ENCODE measurements at regions not wholly inside any gene's neighbourhood (a gene's known extent, or its start where the extent isn't known, plus 50 kb on each side); places are given as distances from the start of the nearest gene placed in this dataset.

DNA sequence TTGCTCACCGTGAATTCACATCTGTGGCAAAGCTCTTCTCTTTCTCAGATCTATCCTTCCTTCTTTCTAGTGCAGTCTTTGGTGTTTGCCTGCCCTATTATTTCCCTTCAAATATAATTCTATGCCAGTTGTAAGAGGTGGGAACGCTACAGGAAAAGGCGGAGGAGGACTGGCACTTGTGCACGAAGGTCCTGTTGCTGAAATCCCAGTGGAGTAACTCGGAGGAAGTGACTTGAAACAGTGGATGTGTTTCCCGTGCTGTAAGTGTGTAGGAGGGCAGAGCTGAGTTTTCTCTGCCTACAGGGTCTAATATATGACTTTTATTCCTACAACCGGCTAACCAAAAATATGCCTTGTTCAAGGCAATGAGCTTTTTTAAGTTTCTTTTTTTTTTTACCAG, 754.8 kb downstream of the QKI start:
- peaks cover 11% of the 10 kb centered on the region for H3K27me3 Mint-ChIP-seq (ENCODE audit: insufficient read depth, unreplicated experiment)
- H3K36me3 ChIP-seq (ENCODE audit: control insufficient read depth, insufficient read depth, low read length), result no peaks in the 10 kb centered on the region
- ChIA-PET POLR2A (no interaction called here), CTCF (no interaction called here)
- no peak overlapping the region for H3K4me3 ChIP-seq (ENCODE audit: low read depth, low read length)
- no peak overlapping the region for H3K4me3 Mint-ChIP-seq (ENCODE audit: unreplicated experiment)
- H3K36me3 Mint-ChIP-seq (ENCODE audit: insufficient read depth, unreplicated experiment), result no peaks in the 10 kb centered on the region
- H3K27ac Mint-ChIP-seq (ENCODE audit: unreplicated experiment), result no peak overlapping the region
- BruUV-seq (replicated peaks), result no TSS peak
- H3K9me3 Mint-ChIP-seq (ENCODE audit: unreplicated experiment), result no peaks in the 10 kb centered on the region
- intact Hi-C loops (cut with micrococcal nuclease; ENCODE audit: unreplicated experiment), result no loop called here
- no peaks in the 10 kb centered on the region for H3K9me3 ChIP-seq
- no peak for DNase-seq
- no peaks in the 10 kb centered on the region for H3K27me3 ChIP-seq (replicated peaks; ENCODE audit: control insufficient read depth, insufficient read depth, low read length)
- TF ChIP-seq, protein P1, sequence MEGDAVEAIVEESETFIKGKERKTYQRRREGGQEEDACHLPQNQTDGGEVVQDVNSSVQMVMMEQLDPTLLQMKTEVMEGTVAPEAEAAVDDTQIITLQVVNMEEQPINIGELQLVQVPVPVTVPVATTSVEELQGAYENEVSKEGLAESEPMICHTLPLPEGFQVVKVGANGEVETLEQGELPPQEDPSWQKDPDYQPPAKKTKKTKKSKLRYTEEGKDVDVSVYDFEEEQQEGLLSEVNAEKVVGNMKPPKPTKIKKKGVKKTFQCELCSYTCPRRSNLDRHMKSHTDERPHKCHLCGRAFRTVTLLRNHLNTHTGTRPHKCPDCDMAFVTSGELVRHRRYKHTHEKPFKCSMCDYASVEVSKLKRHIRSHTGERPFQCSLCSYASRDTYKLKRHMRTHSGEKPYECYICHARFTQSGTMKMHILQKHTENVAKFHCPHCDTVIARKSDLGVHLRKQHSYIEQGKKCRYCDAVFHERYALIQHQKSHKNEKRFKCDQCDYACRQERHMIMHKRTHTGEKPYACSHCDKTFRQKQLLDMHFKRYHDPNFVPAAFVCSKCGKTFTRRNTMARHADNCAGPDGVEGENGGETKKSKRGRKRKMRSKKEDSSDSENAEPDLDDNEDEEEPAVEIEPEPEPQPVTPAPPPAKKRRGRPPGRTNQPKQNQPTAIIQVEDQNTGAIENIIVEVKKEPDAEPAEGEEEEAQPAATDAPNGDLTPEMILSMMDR (IDR thresholded peaks at IDR 0.05; ENCODE audit: insufficient read depth in 1 of 2, low read depth in 1 of 2, low read length in 1 of 2, severe bottlenecking in 1 of 2, unreplicated experiment in 1 of 2), result no peak
- no peaks in the 10 kb centered on the region for H3K4me1 Mint-ChIP-seq (ENCODE audit: low read depth, unreplicated experiment)
- no peaks in the 10 kb centered on the region for H3K4me1 ChIP-seq

DNA sequence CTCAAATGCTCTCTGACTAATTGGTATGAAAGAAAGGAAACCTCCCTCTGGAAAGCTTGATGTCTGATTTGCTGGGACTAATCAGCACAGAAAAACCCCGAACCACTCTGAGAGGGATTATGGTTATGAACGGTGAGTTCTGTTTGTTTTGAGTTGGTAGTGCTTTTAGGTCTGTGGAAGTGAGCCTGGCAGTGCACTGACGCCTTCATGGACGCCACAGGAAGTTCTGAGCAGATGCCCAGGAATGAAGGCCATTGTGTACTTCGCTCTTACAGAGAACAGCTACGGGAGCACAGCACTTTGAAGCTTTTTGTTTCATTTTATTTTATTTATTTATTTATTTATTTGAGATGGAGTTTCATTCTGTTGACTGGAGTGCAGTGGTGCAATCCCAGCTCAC, 754.1 kb downstream of the QKI start:
- TF ChIP-seq, protein P1 (IDR thresholded peaks at IDR 0.05; ENCODE audit: insufficient read depth in 1 of 2, low read depth in 1 of 2, low read length in 1 of 2, severe bottlenecking in 1 of 2, unreplicated experiment in 1 of 2), result no peak
- no peaks in the 10 kb centered on the region for H3K9me3 ChIP-seq
- no peaks in the 10 kb centered on the region for H3K27me3 ChIP-seq (replicated peaks; ENCODE audit: control insufficient read depth, insufficient read depth, low read length)
- ChIA-PET CTCF (no interaction called here), POLR2A (interaction anchor here (0.6 kb wide), 1 partner anchor 757 kb away, joined by 3 read pairs; no protein-coding TSS in a partner anchor)
- no peak overlapping the region for H3K4me3 ChIP-seq (ENCODE audit: low read depth, low read length)
- no peaks in the 10 kb centered on the region for H3K4me1 ChIP-seq
- no TSS peak for BruUV-seq (replicated peaks)
- Mint-ChIP-seq H3K36me3 (ENCODE audit: insufficient read depth, unreplicated experiment) (no peaks in the 10 kb centered on the region), H3K4me1 (ENCODE audit: low read depth, unreplicated experiment) (no peaks in the 10 kb centered on the region), H3K27me3 (ENCODE audit: insufficient read depth, unreplicated experiment) (peaks cover 9% of the 10 kb centered on the region), H3K4me3 (ENCODE audit: unreplicated experiment) (no peak overlapping the region), H3K27ac (ENCODE audit: unreplicated experiment) (no peak overlapping the region), H3K9me3 (ENCODE audit: unreplicated experiment) (no peaks in the 10 kb centered on the region)
- no peak for DNase-seq
- H3K36me3 ChIP-seq (ENCODE audit: control insufficient read depth, insufficient read depth, low read length), result no peaks in the 10 kb centered on the region
- intact Hi-C loops (cut with micrococcal nuclease; ENCODE audit: unreplicated experiment), result no loop called here

DNA sequence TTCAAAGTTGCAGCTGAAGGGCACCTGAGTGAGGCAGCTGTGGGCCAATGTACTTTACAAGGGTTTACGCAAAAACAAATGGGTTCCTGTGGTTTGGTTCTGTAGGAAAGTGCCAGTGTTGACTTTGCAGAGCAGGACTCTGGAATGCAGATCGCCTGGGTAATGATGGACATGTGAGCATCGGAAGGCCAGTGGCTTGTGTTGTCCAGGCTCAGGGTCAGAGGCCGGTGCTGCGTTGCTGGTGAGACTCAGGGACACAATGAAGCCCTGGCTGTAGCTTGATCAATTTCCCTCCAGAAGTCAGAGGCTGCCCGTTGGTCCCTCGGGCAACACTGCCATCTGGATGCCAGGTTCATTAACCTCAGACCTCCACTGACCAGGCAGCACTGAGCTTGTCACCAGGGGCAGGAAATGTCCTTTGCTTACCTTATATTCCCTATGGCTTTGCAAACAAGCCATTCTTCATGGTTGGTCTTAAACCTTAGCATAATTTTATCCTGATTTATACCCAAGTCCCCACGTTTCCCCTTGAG, 753.4 kb downstream of the QKI start:
- Mint-ChIP-seq H3K4me3 (ENCODE audit: unreplicated experiment) (no peak overlapping the region), H3K9me3 (ENCODE audit: unreplicated experiment) (no peaks in the 10 kb centered on the region), H3K36me3 (ENCODE audit: insufficient read depth, unreplicated experiment) (no peaks in the 10 kb centered on the region), H3K27me3 (ENCODE audit: insufficient read depth, unreplicated experiment) (peaks cover 9% of the 10 kb centered on the region), H3K27ac (ENCODE audit: unreplicated experiment) (no peak overlapping the region), H3K4me1 (ENCODE audit: low read depth, unreplicated experiment) (no peaks in the 10 kb centered on the region)
- H3K27me3 ChIP-seq (replicated peaks; ENCODE audit: control insufficient read depth, insufficient read depth, low read length), result no peaks in the 10 kb centered on the region
- no peaks in the 10 kb centered on the region for H3K4me1 ChIP-seq
- no peaks in the 10 kb centered on the region for H3K36me3 ChIP-seq (ENCODE audit: control insufficient read depth, insufficient read depth, low read length)
- POLR2A ChIA-PET, result no interaction called here
- TF ChIP-seq, protein P1 (IDR thresholded peaks at IDR 0.05; ENCODE audit: insufficient read depth in 1 of 2, low read depth in 1 of 2, low read length in 1 of 2, severe bottlenecking in 1 of 2, unreplicated experiment in 1 of 2), result no peak
- intact Hi-C loops (cut with micrococcal nuclease; ENCODE audit: unreplicated experiment), result no loop called here
- CTCF ChIA-PET, result no interaction called here
- DNase-seq, result no peak
- no peak overlapping the region for H3K4me3 ChIP-seq (ENCODE audit: low read depth, low read length)
- no TSS peak for BruUV-seq (replicated peaks)
- H3K9me3 ChIP-seq, result no peaks in the 10 kb centered on the region

Measured in Caco-2 (cell line).